Thymus (tissue), 11 donors: ENCODE measurements at regions not wholly inside any gene's neighbourhood (a gene's known extent, or its start where the extent isn't known, plus 50 kb on each side); places are given as distances from the start of the nearest gene placed in this dataset.
"Not testable (repeated sequence)": the region's sequence is repeated elsewhere in the genome, so short reads cannot be mapped to it uniquely, and the experiment has no call there.

Source experiments
- DNase-seq, 9 donors: peaks; one replicate each; pipeline ENCODE4 v3.0.0-alpha.2; 2013; ENCODE audit warnings: low spot score in 9 of 9, low read depth in 6 of 9, missing footprints in 1 of 9
- H3K27ac ChIP-seq, 2 donors: one replicate each; pipeline ENCODE4 v1.5.1; 2013; ENCODE audit warnings: control low read depth in 1 of 2, low read depth in 1 of 2, low read length in 1 of 2, mild to moderate bottlenecking in 1 of 2, moderate library complexity in 1 of 2
- H3K27me3 ChIP-seq, 2 donors: one replicate each; pipeline ENCODE4 v1.5.1; 2013; ENCODE audit warnings: low read length in 1 of 2; ENCODE audit not compliant: control insufficient read depth in 2 of 2, insufficient read depth in 1 of 2
- H3K36me3 ChIP-seq, 2 donors: one replicate each; pipeline ENCODE4 v1.5.1; 2013; ENCODE audit warnings: low read length in 1 of 2, mild to moderate bottlenecking in 1 of 2, moderate library complexity in 1 of 2; ENCODE audit not compliant: control insufficient read depth in 2 of 2, insufficient read depth in 2 of 2
- H3K4me1 ChIP-seq, 2 donors: one replicate each; pipeline ENCODE4 v1.5.1; 2013; ENCODE audit warnings: low read length in 2 of 2; ENCODE audit not compliant: control insufficient read depth in 2 of 2, insufficient read depth in 2 of 2
- H3K4me3 ChIP-seq, 2 donors: one replicate each; pipeline ENCODE4 v1.5.1; 2013; ENCODE audit warnings: low read length in 2 of 2, control low read depth in 1 of 2, mild to moderate bottlenecking in 1 of 2
- H3K9me3 ChIP-seq, 2 donors: one replicate each; pipeline ENCODE4 v1.5.1; 2013; ENCODE audit warnings: low read length in 1 of 2, mild to moderate bottlenecking in 1 of 2; ENCODE audit not compliant: control insufficient read depth in 2 of 2, insufficient read depth in 1 of 2
- WGBS: extraction: QIAGEN DNeasy Blood & Tissue Kit; methylation state at CpG from one replicate; pipeline ENCODE4 v1.1.7; 2013; 5-methylcytosine and 5-hydroxymethylcytosine counted together
- donor health status: healthy.

- not testable (repeated sequence) for DNase-seq, H3K9me3 ChIP-seq, H3K27me3 ChIP-seq, H3K4me3 ChIP-seq, H3K27ac ChIP-seq, H3K36me3 ChIP-seq
- peaks cover 3 to 15% of the 10 kb centered on the region in 2 donors for H3K4me1 ChIP-seq
- 94% methylated on average over 7 of the region's 7 CpGs for WGBS
Measured at GRCh38 chr22:23437107-23437395, 143.0 kb downstream of the IGLL1 start.

DNA sequence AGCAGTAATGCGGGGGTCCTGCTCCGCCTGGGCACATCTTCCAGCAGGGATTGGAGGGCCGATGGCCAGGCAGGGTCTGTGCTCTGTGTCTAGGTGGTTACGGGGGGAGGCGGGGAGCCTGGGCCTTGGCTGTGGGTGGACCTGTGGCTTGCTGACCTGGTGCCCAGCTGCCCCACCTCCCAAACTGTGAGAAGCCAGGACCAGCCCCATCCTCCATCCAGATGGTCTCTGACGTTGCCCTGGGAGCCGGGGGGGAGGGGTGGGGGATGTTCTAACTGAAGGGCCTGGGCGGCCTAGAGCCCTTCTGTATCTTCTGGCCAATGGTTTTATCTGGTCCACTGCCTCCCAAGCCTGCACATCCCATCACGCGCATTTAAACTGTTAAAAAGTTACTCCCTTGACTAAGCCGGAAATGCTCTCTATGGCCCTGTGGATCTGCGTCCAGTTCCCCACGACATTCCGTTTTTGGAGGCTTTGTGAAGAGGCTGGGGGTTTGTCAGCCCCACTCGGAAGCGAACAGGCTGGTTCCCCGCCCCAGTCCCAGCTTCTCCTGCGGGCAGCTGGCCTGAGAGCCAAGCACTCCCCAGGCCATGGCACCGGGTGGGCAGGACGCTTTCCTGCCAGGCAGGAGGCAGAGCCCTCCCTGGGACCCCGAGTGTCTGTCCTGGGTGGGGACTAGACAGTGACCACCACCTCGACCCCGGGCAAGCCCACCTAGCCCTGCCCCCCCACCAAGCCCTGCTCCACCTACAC, 143.6 kb downstream of the IGLL1 start:
- H3K27me3 ChIP-seq, H3K4me3 ChIP-seq, H3K9me3 ChIP-seq, DNase-seq, H3K36me3 ChIP-seq, H3K27ac ChIP-seq: not testable (repeated sequence)
- H3K4me1 ChIP-seq, result peaks cover 3 to 18% of the 10 kb centered on the region in 2 donors
- WGBS, result 96% methylated on average over 23 of the region's 23 CpGs

GRCh38 chr22:23435186-23435585, 144.9 kb downstream of the IGLL1 start:
- 97% methylated on average over 14 of the region's 16 CpGs for WGBS
- peaks cover 3 to 23% of the 10 kb centered on the region in 2 donors for H3K4me1 ChIP-seq
- not testable (repeated sequence) for H3K36me3 ChIP-seq, H3K4me3 ChIP-seq, DNase-seq, H3K27me3 ChIP-seq, H3K9me3 ChIP-seq, H3K27ac ChIP-seq

- not testable (repeated sequence) for H3K4me3 ChIP-seq, H3K36me3 ChIP-seq, H3K9me3 ChIP-seq, DNase-seq, H3K27me3 ChIP-seq, H3K27ac ChIP-seq
- H3K4me1 ChIP-seq, result peaks cover 3 to 23% of the 10 kb centered on the region in 2 donors
- 93% methylated on average over 29 of the region's 29 CpGs for WGBS
Measured at GRCh38 chr22:23434198-23434830, 145.8 kb downstream of the IGLL1 start.

DNA sequence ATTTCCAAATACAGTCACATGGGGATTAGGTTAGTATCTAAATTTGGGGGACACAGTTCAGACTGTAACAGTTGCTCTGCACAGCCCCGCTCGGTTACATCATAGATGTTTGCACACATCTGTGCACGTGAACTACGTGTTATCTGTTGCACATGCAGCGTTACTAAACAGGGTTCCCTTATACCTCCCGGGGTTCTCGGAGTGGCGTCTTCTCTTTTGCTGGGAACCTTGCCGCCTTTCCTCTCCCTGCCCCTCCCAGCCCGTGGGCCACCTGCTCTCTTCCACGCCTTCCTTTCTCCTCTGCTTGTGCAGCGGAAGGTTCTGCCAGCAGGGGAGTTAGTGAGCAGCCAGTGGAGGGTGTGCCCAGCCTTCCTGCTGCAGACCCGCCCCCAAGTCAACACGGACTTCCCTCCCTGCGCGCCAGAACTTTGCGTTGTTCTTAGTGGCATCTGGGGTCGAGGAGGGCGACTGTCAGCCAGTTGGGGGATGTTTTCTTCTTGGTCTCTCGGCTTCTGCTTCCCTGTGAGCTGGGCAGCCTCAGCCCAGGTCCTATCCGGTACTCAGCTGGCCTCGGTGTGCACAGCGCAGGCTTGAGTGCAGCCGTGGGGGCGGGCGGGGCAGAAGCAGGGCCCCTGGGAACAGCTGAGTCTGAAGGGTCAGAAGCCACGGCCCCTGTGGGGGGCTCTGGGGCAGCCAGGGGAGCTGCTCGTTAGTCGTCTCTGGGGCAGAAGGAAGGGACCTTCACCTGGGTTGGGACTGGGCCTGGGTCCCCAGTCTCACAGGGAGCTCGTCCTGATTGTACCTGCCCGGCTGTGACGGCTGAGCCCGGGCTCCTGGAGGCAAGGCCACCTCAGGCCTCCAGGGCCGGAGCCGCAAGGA, 146.7 kb downstream of the IGLL1 start:
- not testable (repeated sequence) for H3K36me3 ChIP-seq, H3K9me3 ChIP-seq, H3K27me3 ChIP-seq, H3K27ac ChIP-seq
- 27% methylated on average over 34 of the region's 35 CpGs for WGBS
- Histone ChIP-seq H3K4me1 (peaks cover 3 to 23% of the 10 kb centered on the region in 2 donors), H3K4me3 (peak overlapping the region; percentile 6 to 13)
- peak in 2 of 9 donors; percentile 47 to 75 for DNase-seq

DNA sequence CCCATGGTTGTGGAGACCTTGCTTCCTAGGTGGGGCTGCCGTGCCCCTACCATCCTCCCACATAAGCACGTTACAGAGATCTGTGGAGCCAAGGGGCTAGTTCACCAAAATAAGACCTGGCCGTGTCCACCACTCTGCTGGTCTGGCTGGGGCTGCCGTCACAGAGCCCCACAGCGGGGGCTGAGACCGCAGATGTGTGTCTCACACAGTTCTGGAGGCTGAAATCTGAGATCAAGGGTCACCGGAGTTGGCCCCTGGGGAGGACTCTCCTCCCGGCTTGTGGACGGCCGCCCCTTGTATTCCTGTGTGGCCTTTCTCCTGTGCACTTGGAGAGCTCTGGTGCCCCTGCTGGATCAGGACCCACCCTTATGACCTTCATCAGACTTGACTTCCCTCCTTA, 147.4 kb downstream of the IGLL1 start:
- WGBS, result 96% methylated on average over 10 of the region's 10 CpGs
- not testable (repeated sequence) for H3K27me3 ChIP-seq, DNase-seq, H3K4me3 ChIP-seq, H3K27ac ChIP-seq, H3K9me3 ChIP-seq, H3K36me3 ChIP-seq
- peaks cover 3 to 21% of the 10 kb centered on the region in 2 donors for H3K4me1 ChIP-seq

DNA sequence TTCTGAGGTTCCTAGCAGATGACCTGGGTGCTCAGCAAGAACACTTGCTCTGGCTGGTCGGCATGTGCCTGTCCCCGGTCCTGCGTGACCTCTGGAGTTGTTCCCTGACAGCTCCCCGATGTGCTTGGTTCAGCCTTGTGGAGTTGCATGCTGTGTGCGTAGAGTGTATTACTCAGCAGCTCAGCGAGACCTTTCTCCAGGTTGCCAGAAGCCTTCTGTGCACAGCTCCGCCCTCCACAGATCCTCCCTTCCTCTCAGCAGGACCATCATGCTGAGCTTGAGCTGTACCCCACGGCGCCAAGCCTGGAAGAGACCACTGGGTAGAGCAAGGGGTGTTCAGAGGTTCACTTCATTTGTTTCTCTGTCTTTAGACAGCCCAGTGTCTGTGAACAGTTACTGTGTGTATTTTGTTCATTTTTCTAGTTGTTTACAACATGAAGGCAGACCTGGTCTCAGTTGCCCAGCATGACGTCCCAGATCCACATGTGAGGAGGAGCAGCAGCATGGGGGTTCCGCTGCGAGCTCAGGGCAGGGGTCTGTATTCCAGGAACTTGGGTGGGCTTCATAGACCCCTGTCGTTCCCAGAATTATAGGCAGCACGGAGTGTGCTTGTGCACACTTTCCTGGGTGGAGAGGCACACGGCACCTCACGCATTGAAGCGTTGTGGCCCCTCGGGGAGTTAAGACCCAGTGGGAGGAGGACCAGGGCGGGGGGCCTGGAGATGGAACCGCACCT, 148.6 kb downstream of the IGLL1 start:
- H3K4me1 ChIP-seq, result peaks cover 3 to 20% of the 10 kb centered on the region in 2 donors
- no peak overlapping the region for H3K4me3 ChIP-seq
- 95% methylated on average over 20 of the region's 20 CpGs for WGBS
- peaks cover 0 to 8% of the 10 kb centered on the region in 2 donors for H3K9me3 ChIP-seq
- no peak for DNase-seq
- H3K27ac ChIP-seq, result no peak overlapping the region
- H3K36me3 ChIP-seq, result no peaks in the 10 kb centered on the region
- H3K27me3 ChIP-seq, result no peaks in the 10 kb centered on the region

DNA sequence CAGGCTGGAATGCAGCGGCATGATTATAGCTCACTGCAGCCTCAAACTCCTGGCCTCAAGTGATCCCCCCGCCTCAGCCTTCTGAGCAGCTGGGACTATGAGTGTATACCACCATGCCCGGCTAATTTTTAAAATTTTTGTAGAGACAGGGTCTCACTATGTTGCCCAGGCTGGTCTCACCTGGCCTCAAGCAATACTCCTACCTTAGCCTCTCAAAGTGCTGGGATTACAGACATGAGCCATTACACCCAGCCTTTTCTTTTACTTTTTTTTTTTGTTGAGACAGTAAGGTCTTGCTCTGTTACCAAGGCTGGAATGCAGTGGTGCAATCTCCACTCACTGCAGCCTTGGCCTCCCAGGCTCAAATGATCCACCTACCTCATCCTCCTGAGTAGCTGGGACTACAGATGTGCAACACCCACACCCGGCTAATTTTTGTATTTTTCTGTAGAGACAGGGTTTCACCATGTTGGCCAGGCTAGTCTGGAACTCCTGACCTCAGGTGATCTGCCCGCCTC, 155.5 kb downstream of the IGLL1 start:
- H3K27ac ChIP-seq, H3K36me3 ChIP-seq, H3K4me3 ChIP-seq, DNase-seq, H3K27me3 ChIP-seq, H3K4me1 ChIP-seq, H3K9me3 ChIP-seq: not testable (repeated sequence)
- 85% methylated on average over 5 of the region's 5 CpGs for WGBS
